GM12872 (cell line): ENCODE measurements at regions not wholly inside any gene's neighbourhood (a gene's known extent, or its start where the extent isn't known, plus 50 kb on each side); places are given as distances from the start of the nearest gene placed in this dataset.

Experiments used
- CTCF ChIP-seq: IDR thresholded peaks from 3 replicates; pipeline ENCODE4 v1.5.1; 2011; ENCODE audit warnings: low read depth, mild to moderate bottlenecking, low read length, moderate library complexity; ENCODE audit not compliant: insufficient read depth

- TF ChIP-seq CTCF, result no peak
Measured at GRCh38 chr7:127477295-127478023, 85.0 kb upstream of the ZNF800 start.

- no peak for TF ChIP-seq CTCF
Measured at GRCh38 chr7:127476618-127477017, 84.1 kb upstream of the ZNF800 start.

- no peak for TF ChIP-seq CTCF
Measured at GRCh38 chr7:127474457-127474856, 81.9 kb upstream of the ZNF800 start.

- TF ChIP-seq CTCF, result no peak
Measured at GRCh38 chr7:127473409-127473808, 80.9 kb upstream of the ZNF800 start.

GRCh38 chr7:127460077-127460476 lies 67.6 kb upstream of the ZNF800 start:
- no peak for TF ChIP-seq CTCF

GRCh38 chr7:127448566-127448965 lies 56.1 kb upstream of the ZNF800 start:
- TF ChIP-seq CTCF, result no peak

GRCh38 chr7:127447326-127447945 lies 54.9 kb upstream of the ZNF800 start:
- peak; percentile 88 for TF ChIP-seq CTCF
